Endothelial cell of umbilical vein (primary cell): ENCODE measurements at regions not wholly inside any gene's neighbourhood (a gene's known extent, or its start where the extent isn't known, plus 50 kb on each side); places are given as distances from the start of the nearest gene placed in this dataset.

Experiments
- BruUV-seq: library from RNA; stranded (reverse); fragments of 400-500 nt; replicated peaks from 2 replicates; lab custom pipeline; 2021; lab: Mats Ljungman, UMichigan
- CTCF ChIA-PET: fragments of 300-600, 350-600 bp; sonication (Branson Sonifier 250); formaldehyde crosslinking; loops from one replicate; lab custom pipeline; 2021; ENCODE audit warnings: antibody characterized with exemption, inconsistent platforms; lab: Charles Lee
- POLR2A ChIA-PET: fragments of 300-600, 350-600 bp; sonication (Branson Sonifier 250); formaldehyde crosslinking; loops from one replicate; lab custom pipeline; 2021; ENCODE audit warnings: antibody characterized with exemption, inconsistent platforms; lab: Charles Lee
- DNase-seq: peaks from one replicate; pipeline ENCODE4 v3.0.0-alpha.2; 2011; ENCODE audit warnings: low read depth, low spot score
- FAIRE-seq: peaks from 2 replicates; lab custom pipeline; 2011; peaks lifted over from hg19 to GRCh38; lab: Jason Lieb, UNC
- H2AFZ ChIP-seq: 2 replicates; pipeline ENCODE4 v1.6.0; 2012; ENCODE audit warnings: low read depth, low read length, control low read depth, inconsistent platforms
- H3K27ac ChIP-seq: 2 replicates; pipeline ENCODE4 v1.5.1; 2011; ENCODE audit warnings: low read depth, mild to moderate bottlenecking, control low read depth, low read length, moderate library complexity; ENCODE audit not compliant: insufficient read depth
- H3K27me3 ChIP-seq, 2 experiments: 2 replicates each; pipeline versions ENCODE4 v1.6.0 to v1.6.1; 2011; ENCODE audit warnings: low read length in 2 of 2, mixed read lengths in 1 of 2; ENCODE audit not compliant: control insufficient read depth in 2 of 2, insufficient read depth in 2 of 2
- H3K36me3 ChIP-seq, 2 experiments: 2 replicates in 1 of 2; 3 replicates in 1 of 2; pipeline ENCODE4 v1.5.1; 2011; ENCODE audit warnings: low read length in 2 of 2, mild to moderate bottlenecking in 1 of 2, moderate library complexity in 1 of 2; ENCODE audit not compliant: control insufficient read depth in 2 of 2, insufficient read depth in 2 of 2; ENCODE audit errors: extremely low read depth in 1 of 2
- H3K4me1 ChIP-seq: 3 replicates; pipeline ENCODE4 v1.5.1; 2011; ENCODE audit warnings: mild to moderate bottlenecking, low read length; ENCODE audit not compliant: control insufficient read depth, insufficient read depth; ENCODE audit errors: extremely low read depth
- H3K4me2 ChIP-seq: 2 replicates; pipeline ENCODE4 v1.6.1; 2011; ENCODE audit warnings: low read length, control low read depth, mixed read lengths; ENCODE audit not compliant: insufficient read depth
- H3K4me3 ChIP-seq, 3 experiments: fragments of 200-600 bp in 1 of 3; sonication (generic), shearing (Covaris generic) in 1 of 3; replicated peaks in 1 of 3; 2 replicates each; pipeline ENCODE4 v1.5.1; 2011 to 2016; ENCODE audit warnings: control low read depth in 3 of 3, low read length in 3 of 3, mild to moderate bottlenecking in 2 of 3, inconsistent platforms in 1 of 3, low read depth in 1 of 3, moderate library complexity in 1 of 3; ENCODE audit not compliant: insufficient read depth in 1 of 3
- H3K79me2 ChIP-seq: 2 replicates; pipeline ENCODE4 v1.6.0; 2012; ENCODE audit warnings: low read length, inconsistent platforms; ENCODE audit not compliant: control insufficient read depth, insufficient read depth
- H3K9ac ChIP-seq: replicated peaks from 2 replicates; pipeline ENCODE3; 2011; ENCODE audit warnings: low read length, control low read depth; ENCODE audit not compliant: insufficient read depth; ENCODE audit errors: extremely low read depth
- H3K9me1 ChIP-seq: replicated peaks from 3 replicates; pipeline ENCODE4 v1.6.0; 2011; ENCODE audit warnings: mild to moderate bottlenecking, low read length; ENCODE audit not compliant: control insufficient read depth, insufficient read depth; ENCODE audit errors: extremely low read depth
- H3K9me3 ChIP-seq: replicated peaks from 2 replicates; pipeline ENCODE4 v1.5.1; 2012; ENCODE audit warnings: low read length, inconsistent platforms; ENCODE audit not compliant: control insufficient read depth, insufficient read depth
- H4K20me1 ChIP-seq: replicated peaks from 2 replicates; pipeline ENCODE3; 2011; ENCODE audit warnings: mild to moderate bottlenecking, low read length; ENCODE audit not compliant: control insufficient read depth, insufficient read depth; ENCODE audit errors: extremely low read depth
- CTCF ChIP-seq, 2 donors: IDR thresholded peaks; 1 replicate in 1 of 2; 2 replicates in 1 of 2; pipeline ENCODE4 v1.5.1; 2011; ENCODE audit warnings: low read length in 2 of 2, mild to moderate bottlenecking in 2 of 2, moderate library complexity in 2 of 2, control low read depth in 1 of 2, inconsistent platforms in 1 of 2, low read depth in 1 of 2; ENCODE audit not compliant: insufficient read depth in 1 of 2; ENCODE audit errors: extremely low read depth in 1 of 2
- EZH2 ChIP-seq: IDR thresholded peaks from 2 replicates; pipeline ENCODE4 v1.6.1; 2012; ENCODE audit warnings: borderline replicate concordance, low read depth, mild to moderate bottlenecking, moderate library complexity, low read length, inconsistent platforms; ENCODE audit not compliant: severe bottlenecking
- FOS ChIP-seq: IDR thresholded peaks from 2 replicates; pipeline ENCODE4 v1.6.1; 2011; ENCODE audit warnings: mild to moderate bottlenecking, low read length, moderate library complexity, borderline replicate concordance; ENCODE audit not compliant: insufficient read depth
- GATA2 ChIP-seq: IDR thresholded peaks from 2 replicates; pipeline ENCODE4 v1.7.0; 2011; ENCODE audit warnings: low read depth, mild to moderate bottlenecking, moderate library complexity, mixed read lengths, low read length; ENCODE audit not compliant: insufficient read length, insufficient read depth
- JUN ChIP-seq: IDR thresholded peaks from 2 replicates; pipeline ENCODE4 v1.6.1; 2011; ENCODE audit warnings: borderline replicate concordance, low read depth; ENCODE audit not compliant: insufficient read length, insufficient read depth
- MAX ChIP-seq: IDR thresholded peaks from 2 replicates; pipeline ENCODE4 v1.6.1; 2011; ENCODE audit not compliant: insufficient read depth, insufficient read length
- MYC ChIP-seq: IDR thresholded peaks from one replicate; pipeline ENCODE4 v1.6.1; 2011; ENCODE audit warnings: mild to moderate bottlenecking, low read depth, low read length
- POLR2A ChIP-seq: IDR thresholded peaks from 2 replicates; pipeline ENCODE4 v1.6.1; 2012; ENCODE audit warnings: low read depth, mild to moderate bottlenecking, control low read depth, low read length
- POLR2AphosphoS5 ChIP-seq: IDR thresholded peaks from 2 replicates; pipeline ENCODE4 v1.6.1; 2012; ENCODE audit warnings: low read depth, mild to moderate bottlenecking, control low read depth, low read length, moderate library complexity; ENCODE audit not compliant: insufficient read depth
- dilution Hi-C: fragments of 300-500 bp; cut with MboI; formaldehyde crosslinking; loops from one replicate; pipeline ENCODE4 v1.15.0; 2019; ENCODE audit warnings: low sequenced_read_pairs; ENCODE audit not compliant: extremely low pct_ligation_motif_present
- intact Hi-C: fragments of 100-400 bp; cut with micrococcal nuclease; formaldehyde crosslinking; loops from one replicate; pipeline ENCODE4 v1.10.0; 2022

DNA sequence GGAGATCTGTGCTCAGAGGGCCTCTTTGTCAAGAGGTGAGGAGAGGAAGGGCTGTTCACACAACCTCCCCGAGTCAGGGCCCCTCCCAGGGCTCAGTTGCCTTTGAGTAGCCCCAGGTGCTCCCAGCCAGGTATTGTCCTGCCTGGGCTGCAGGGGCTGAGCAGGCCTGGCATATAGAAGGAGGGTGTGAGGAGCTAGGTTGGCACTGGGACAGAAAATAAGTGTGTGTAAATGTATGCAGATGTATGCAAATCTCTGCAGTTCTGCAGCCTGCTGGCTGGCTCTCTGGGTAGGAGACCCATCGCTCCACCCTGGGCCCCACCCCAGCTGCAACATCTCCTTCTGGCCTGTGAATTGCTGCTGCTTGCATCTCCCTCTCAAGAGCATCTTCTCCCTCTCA lies 52.4 kb downstream of the NAV1 start:
- FAIRE-seq = no peak

More for the DNA sequence above, 52.4 kb downstream of the NAV1 start:
- TF ChIP-seq POLR2AphosphoS5 (no peak), GATA2 (no peak), MYC (no peak), FOS (no peak), JUN (no peak), CTCF (IDR thresholded peaks at IDR 0.05; ENCODE audit: extremely low read depth in 1 of 2, insufficient read depth in 1 of 2, low read depth in 1 of 2, low read length in 2 of 2) (no peak), POLR2A (no peak), MAX (no peak), EZH2 (no peak)
- no peak overlapping the region for H3K9ac ChIP-seq
- no TSS peak for BruUV-seq
- no peaks in the 10 kb centered on the region for H3K27me3 ChIP-seq
- peaks cover 0 to 3% of the 10 kb centered on the region in 2 experiments for H3K36me3 ChIP-seq
- intact Hi-C loops = no loop called here
- H3K79me2 ChIP-seq = peaks cover 53% of the 10 kb centered on the region
- H4K20me1 ChIP-seq = no peaks in the 10 kb centered on the region
- no peak for DNase-seq
- H2AFZ ChIP-seq = no peak overlapping the region
- no peak overlapping the region for H3K4me3 ChIP-seq
- ChIA-PET CTCF (interaction anchor here (0.8 to 2.3 kb wide), 2 partner anchors 9 to 91 kb away, joined by 4 to 6 read pairs; no protein-coding TSS in a partner anchor), POLR2A (no interaction called here)
- dilution Hi-C loops = no loop called here
- H3K27ac ChIP-seq = no peak overlapping the region
- H3K9me1 ChIP-seq = no peaks in the 10 kb centered on the region
- peaks cover 22% of the 10 kb centered on the region for H3K4me1 ChIP-seq
- no peak overlapping the region for H3K4me2 ChIP-seq
- no peaks in the 10 kb centered on the region for H3K9me3 ChIP-seq
